ENCODE measurements at regions not wholly inside any gene's neighbourhood (a gene's known extent, or its start where the extent isn't known, plus 50 kb on each side); places are given as distances from the start of the nearest gene placed in this dataset.

- DNase-seq, result no peak
These were observed 74.9 kb upstream of the SPATA13 start for GRCh38 chr13:24085662-24086061.

- DNase-seq, result no peak
These were observed 73.9 kb upstream of the SPATA13 start for GRCh38 chr13:24086642-24087041.

DNA sequence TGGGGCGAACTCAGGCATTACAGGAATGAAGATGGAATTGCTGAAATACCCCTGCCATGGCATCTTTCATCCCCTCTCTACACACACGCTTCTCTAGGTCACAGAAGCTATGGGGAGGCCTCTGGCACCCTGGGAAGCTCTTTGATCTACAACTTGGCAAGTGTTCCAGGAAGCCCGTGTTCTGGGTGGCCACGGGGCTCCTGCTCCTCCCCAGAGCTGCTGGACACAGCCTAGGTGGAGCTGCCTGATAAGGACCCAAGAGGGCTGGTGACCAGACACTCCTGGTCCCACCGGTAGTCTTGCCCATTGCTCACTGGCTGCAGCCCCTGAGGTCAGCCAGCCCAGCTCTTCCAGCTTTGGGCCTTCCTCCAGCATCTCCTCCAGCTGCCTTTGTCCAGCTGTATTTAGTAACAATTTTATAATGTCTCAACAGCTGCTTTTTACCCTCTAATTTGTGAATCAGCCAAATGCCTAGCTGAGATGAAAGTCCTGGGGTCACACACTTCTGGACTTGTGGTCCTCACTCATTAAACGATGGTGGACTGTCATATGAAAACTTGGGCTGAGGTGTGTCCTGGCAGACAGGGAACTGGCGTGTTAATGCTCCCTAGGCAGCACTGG is 72.8 kb upstream of the SPATA13 start:
- DNase-seq, result no peak

GRCh38 chr13:24090049-24090448 is 70.5 kb upstream of the SPATA13 start:
- DNase-seq, result no peak

DNA sequence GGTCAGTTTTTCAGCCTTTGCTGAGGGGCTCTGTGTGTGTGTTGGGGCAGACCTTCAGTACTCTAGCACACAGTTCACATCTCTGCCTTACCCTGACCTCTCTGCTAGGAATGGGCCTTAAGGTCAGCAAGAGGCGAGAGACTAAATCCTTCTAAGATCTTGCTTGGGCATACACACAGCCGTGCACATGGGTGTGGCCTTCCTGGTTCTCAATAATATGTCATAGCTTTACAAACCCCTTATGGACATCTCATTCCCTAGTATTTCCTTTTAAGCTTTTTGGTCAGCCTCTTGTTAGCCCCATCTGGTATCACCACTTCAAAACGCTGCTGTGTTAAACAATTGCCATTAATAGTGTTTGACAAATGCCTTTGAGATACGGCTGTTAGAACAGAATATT is 69.4 kb upstream of the SPATA13 start:
- DNase-seq, result no peak

GRCh38 chr13:24092108-24092507 is 68.4 kb upstream of the SPATA13 start:
- DNase-seq, result no peak

GRCh38 chr13:24093047-24093446 is 67.5 kb upstream of the SPATA13 start:
- no peak for DNase-seq

GRCh38 chr13:24096659-24097058 is 63.9 kb upstream of the SPATA13 start:
- DNase-seq, result no peak

DNA sequence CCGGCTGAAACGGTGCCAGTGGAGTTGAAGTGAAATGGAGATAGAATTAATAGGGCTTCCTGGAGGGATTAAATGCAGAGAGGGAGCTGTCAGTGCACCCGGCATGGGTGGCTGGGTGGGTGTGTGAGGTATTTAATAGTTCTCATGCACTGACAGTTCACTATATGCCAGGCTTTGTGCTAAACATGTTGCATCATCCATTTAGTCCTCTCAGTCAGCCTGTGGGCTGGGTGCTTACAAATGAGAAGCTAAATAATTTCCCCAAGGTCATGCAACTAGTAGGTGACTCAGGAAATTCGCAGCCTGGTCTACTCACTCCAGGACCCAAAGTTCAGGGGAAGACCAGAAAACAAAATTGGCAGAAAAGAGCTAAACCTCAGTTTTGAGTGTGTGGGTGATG is 63.5 kb upstream of the SPATA13 start:
- no peak for DNase-seq

- no peak for DNase-seq
These were observed 62.9 kb upstream of the SPATA13 start for GRCh38 chr13:24097667-24098066.

DNA sequence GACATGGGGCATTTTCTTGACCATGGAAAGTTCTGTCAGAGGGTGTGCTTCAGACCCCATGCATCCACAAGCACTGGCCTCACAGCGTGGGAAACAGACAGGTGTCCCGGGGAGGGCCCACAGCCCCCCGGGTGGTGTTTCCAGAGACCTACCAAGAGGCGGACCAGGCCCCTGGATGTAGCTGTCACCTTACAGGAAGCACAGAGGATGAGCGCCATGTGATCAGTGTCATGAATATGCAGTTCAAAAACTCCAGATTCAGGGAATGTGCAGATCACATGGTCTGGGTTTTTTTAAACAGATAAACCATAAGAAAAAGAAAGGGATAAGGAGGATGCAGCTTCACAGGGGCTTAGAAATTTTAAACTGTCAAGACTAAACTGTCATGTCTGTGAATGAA is 61.0 kb upstream of the SPATA13 start:
- DNase-seq, result no peak

DNA sequence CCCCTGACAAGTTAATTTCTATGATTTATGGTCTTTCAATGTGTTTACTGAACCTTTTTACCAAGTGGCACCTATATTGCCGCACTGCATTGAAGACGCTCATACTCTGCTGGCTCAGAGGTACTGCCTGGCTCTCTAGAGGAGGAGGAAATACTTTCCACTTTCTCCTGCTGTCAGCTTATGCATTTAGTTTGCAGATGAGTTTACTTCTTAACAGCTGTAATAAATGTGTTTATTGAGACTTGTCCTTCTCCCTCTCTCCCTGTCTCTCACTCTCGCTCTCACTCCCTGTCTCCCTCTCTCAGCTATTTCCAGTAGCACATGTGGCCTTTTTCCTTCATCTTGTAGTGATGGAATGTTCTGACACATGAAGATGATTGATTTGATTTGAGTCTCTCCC is 60.3 kb upstream of the SPATA13 start:
- DNase-seq, result no peak

- DNase-seq, result no peak
These were observed 56.6 kb upstream of the SPATA13 start for GRCh38 chr13:24103782-24104372.

GRCh38 chr13:24104723-24105122 is 55.8 kb upstream of the SPATA13 start:
- DNase-seq, result no peak

DNA sequence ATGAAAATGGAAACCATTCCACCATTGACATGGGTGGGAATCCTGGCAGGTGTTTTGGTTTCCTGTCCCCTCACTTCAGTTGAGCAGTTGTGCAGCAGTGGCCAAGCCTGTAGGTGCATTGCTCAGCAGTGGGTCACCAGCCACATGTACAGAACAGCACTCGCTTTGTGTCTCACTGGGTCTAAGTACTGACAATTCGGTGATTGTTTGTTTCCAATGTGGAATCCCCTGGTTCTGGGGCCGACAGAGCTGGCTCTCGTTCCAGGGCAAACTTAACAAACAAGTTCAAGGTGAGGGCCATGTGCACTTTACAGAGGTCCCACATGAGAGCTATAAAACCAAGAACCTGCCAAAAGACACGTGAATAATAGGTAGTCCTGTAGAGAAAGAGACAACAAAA is 54.1 kb upstream of the SPATA13 start:
- no peak for DNase-seq

DNA sequence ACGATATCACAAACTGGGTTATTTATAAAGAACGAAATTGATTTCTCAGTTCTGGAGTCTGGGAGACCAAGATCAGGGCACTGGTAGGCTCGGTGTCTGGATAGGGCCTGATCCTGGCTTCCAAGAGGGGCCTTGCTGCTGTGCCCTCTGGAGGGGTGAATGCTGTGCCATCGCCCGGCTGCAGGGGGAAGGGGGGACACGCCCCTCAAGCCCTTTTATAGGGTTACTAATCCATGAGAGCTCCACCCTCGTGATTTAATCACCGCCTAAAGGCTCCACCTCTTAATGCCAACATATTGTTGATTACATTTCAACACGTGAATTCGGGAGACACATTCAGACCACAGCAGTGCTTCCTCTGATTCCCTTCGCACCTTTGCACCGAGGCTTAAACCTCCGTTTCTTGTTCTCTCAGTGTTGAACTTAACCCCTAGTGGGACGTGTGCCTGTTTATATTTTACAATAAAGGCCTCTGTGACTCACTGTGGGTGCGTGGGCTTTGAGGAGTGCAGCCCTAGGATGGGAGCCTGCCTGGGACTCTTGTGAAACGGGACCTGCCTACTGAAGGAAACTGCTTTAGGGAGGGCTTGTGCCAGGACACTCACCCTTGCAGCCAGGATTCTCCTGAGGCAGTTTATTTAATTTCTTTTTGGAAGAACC is 52.4 kb upstream of the SPATA13 start:
- no peak for DNase-seq

DNA sequence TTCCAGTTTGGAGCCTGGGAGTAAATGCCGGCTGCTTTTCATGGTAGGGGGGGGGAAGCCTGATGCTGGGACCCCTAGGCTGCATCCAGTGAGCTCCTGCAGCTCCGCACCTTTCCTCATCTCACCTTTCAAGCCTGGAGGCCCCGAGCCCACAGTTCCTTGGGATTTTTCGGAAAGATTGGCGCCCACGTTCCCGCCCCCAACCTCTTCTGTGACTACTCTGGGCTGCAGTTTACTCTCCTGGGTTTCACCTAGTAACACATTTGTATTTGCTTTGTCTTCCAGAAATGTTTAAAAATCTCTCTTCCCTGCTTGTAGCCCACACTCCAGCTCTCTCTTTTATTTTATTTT is 51.9 kb upstream of the SPATA13 start:
- no peak for DNase-seq

DNA sequence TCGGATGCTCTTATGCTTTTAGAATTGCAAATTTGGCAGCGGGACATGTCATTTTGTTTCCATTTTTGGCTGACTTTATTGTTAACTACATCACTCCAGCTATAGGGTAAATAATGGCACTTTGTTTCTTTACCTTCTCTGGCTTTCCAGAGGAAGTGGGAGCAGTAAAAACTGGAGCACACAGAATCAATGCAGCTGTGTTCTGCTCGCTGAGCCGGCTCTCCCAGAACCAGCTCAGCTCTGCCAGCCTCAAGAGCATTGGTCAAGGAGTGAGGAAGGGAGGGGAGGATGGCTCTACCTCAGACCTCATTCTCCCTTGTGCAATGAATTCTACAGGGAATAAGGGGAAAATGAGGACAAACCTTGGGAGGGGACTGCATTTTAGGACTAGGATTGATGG is 50.5 kb upstream of the SPATA13 start:
- DNase-seq, result no peak
